AG04449 (cell line): ENCODE measurements at regions not wholly inside any gene's neighbourhood (a gene's known extent, or its start where the extent isn't known, plus 50 kb on each side); places are given as distances from the start of the nearest gene placed in this dataset.

Source experiments
- CTCF ChIA-PET: fragments of 350-600 bp; formaldehyde crosslinking; extraction: SDS; loops from one replicate; lab custom pipeline; 2021; ENCODE audit warnings: antibody characterized with exemption; lab: Yijun Ruan, JAX
- POLR2A ChIA-PET: fragments of 400-600, 350-600 bp; formaldehyde crosslinking; extraction: SDS; loops from one replicate; lab custom pipeline; 2020; ENCODE audit warnings: antibody characterized with exemption, inconsistent platforms; lab: Yijun Ruan, JAX
- DNase-seq: peaks from one replicate; pipeline ENCODE4 v3.0.0-alpha.2; 2010; ENCODE audit warnings: low read depth, low spot score
- H3K4me3 ChIP-seq: 2 replicates; pipeline ENCODE4 v1.5.1; 2011; ENCODE audit warnings: low read depth, mild to moderate bottlenecking, control low read depth, low read length
- TF ChIP-seq, protein P1 (sequence below): IDR thresholded peaks from one replicate; pipeline ENCODE4 v1.5.1; 2011; ENCODE audit warnings: mild to moderate bottlenecking, moderate library complexity, low read length, control low read depth, inconsistent platforms; ENCODE audit not compliant: insufficient read depth; ENCODE audit errors: missing control alignments

DNA sequence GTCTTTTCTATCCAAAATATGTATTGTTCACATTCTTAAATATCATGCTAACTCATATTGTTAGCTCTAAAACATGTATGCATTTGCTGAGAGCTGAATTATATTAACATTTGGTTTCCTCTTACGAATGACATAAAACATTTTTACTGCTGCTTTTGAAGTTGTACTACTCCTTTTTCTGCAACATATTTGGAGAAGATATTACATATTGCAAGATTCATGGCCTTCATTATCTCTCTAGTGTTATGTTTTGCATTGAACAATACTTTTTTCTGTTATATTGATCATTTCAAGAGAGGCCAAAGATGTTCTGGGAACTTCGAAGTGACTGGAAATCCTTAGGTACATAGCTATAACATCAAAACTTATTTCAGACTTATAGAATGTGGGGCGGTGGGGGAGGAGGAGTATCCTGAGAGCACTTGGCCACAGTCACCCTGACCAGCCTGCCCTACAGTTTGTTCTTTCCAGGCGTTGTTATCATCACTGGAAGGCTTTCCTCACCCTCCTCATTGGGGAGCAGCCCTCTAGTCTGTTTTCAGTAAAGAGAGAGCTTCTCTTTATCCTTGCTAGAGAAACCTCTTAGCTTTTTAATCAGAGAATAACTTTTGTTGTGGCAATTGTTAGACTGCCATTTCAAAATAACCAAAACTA lies 868.6 kb downstream of the OTOL1 start:
- no peak overlapping the region for H3K4me3 ChIP-seq
- ChIA-PET POLR2A (interaction anchor here (0.6 to 1.0 kb wide), 3 partner anchors 9 to 70 kb away, joined by 3 read pairs; no protein-coding TSS in a partner anchor), CTCF (interaction anchor here (1.0 kb wide), 1 partner anchor 11 kb away, joined by 3 read pairs; no protein-coding TSS in a partner anchor)
- TF ChIP-seq, protein P1, sequence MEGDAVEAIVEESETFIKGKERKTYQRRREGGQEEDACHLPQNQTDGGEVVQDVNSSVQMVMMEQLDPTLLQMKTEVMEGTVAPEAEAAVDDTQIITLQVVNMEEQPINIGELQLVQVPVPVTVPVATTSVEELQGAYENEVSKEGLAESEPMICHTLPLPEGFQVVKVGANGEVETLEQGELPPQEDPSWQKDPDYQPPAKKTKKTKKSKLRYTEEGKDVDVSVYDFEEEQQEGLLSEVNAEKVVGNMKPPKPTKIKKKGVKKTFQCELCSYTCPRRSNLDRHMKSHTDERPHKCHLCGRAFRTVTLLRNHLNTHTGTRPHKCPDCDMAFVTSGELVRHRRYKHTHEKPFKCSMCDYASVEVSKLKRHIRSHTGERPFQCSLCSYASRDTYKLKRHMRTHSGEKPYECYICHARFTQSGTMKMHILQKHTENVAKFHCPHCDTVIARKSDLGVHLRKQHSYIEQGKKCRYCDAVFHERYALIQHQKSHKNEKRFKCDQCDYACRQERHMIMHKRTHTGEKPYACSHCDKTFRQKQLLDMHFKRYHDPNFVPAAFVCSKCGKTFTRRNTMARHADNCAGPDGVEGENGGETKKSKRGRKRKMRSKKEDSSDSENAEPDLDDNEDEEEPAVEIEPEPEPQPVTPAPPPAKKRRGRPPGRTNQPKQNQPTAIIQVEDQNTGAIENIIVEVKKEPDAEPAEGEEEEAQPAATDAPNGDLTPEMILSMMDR, result no peak
- DNase-seq, result no peak

- POLR2A ChIA-PET, result no interaction called here
- CTCF ChIA-PET, result no interaction called here
- no peak overlapping the region for H3K4me3 ChIP-seq
- TF ChIP-seq, protein P1, result no peak
- DNase-seq, result no peak
These were observed 869.7 kb downstream of the OTOL1 start for GRCh38 chr3:162366166-162366766.

- ChIA-PET CTCF (no interaction called here), POLR2A (no interaction called here)
- DNase-seq, result no peak
- H3K4me3 ChIP-seq, result no peak overlapping the region
- TF ChIP-seq, protein P1, result no peak
These were observed 871.0 kb downstream of the OTOL1 start for GRCh38 chr3:162367429-162368260.

- TF ChIP-seq, protein P1, result no peak
- POLR2A ChIA-PET, result no interaction called here
- CTCF ChIA-PET, result no interaction called here
- H3K4me3 ChIP-seq, result no peak overlapping the region
- no peak for DNase-seq
These were observed 871.8 kb downstream of the OTOL1 start for GRCh38 chr3:162368417-162368816.

GRCh38 chr3:162369306-162369705 lies 872.7 kb downstream of the OTOL1 start:
- DNase-seq, result no peak
- POLR2A ChIA-PET, result no interaction called here
- no peak overlapping the region for H3K4me3 ChIP-seq
- CTCF ChIA-PET, result no interaction called here
- TF ChIP-seq, protein P1, result no peak

DNA sequence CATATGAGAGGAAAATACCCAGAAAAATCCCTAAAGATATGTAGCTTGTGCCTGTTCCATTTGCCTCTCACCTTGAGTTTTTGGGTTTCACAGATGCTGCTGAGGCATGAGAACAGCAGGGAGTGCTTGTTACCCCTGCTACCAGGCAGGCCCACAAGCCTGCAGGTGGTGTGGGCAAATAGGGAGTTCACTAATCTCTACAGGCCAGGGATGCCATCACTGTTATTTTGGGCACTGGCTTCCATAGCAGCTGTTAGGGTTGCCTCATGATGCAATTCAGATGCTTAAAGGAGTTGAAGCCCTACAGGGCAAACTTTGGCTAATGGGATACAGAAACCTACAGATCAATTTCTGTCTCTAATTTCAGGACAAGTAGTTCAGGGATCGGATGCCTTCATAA lies 873.5 kb downstream of the OTOL1 start:
- TF ChIP-seq, protein P1, result no peak
- no peak for DNase-seq
- POLR2A ChIA-PET, result no interaction called here
- no peak overlapping the region for H3K4me3 ChIP-seq
- CTCF ChIA-PET, result no interaction called here
